Right lobe of liver (tissue), 4 donors: ENCODE measurements at regions not wholly inside any gene's neighbourhood (a gene's known extent, or its start where the extent isn't known, plus 50 kb on each side); places are given as distances from the start of the nearest gene placed in this dataset.

Experiments used
- POLR2A ChIP-seq: fragments of 450-650 bp; IDR thresholded peaks from one replicate; pipeline ENCODE4 v1.6.1; 2017; ENCODE audit warnings: antibody characterized with exemption, mild to moderate bottlenecking
- TF ChIP-seq, protein P1 (sequence below), 4 donors: fragments of 200-600 bp in 3 of 4; fragments of 450-650 bp in 1 of 4; IDR thresholded peaks; one replicate each; pipeline versions ENCODE4 v1.5.1 to v1.8.0; 2016 to 2022; ENCODE audit warnings: antibody characterized with exemption in 4 of 4, mild to moderate bottlenecking in 2 of 4
- donor health status: DM: no; HTN: no; CAD: no.
- donor health status: DM: no; HTN: no; CAD: no.
- donor health status: DM: no; HTN: yes; CAD: no.

- TF ChIP-seq, protein P1, sequence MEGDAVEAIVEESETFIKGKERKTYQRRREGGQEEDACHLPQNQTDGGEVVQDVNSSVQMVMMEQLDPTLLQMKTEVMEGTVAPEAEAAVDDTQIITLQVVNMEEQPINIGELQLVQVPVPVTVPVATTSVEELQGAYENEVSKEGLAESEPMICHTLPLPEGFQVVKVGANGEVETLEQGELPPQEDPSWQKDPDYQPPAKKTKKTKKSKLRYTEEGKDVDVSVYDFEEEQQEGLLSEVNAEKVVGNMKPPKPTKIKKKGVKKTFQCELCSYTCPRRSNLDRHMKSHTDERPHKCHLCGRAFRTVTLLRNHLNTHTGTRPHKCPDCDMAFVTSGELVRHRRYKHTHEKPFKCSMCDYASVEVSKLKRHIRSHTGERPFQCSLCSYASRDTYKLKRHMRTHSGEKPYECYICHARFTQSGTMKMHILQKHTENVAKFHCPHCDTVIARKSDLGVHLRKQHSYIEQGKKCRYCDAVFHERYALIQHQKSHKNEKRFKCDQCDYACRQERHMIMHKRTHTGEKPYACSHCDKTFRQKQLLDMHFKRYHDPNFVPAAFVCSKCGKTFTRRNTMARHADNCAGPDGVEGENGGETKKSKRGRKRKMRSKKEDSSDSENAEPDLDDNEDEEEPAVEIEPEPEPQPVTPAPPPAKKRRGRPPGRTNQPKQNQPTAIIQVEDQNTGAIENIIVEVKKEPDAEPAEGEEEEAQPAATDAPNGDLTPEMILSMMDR (IDR thresholded peaks at IDR 0.05): no peak
- no peak for TF ChIP-seq POLR2A
Measured at GRCh38 chr13:76229281-76229680, 593.2 kb downstream of the LMO7 start.
